HS-5 (cell line): ENCODE measurements at regions not wholly inside any gene's neighbourhood (a gene's known extent, or its start where the extent isn't known, plus 50 kb on each side); places are given as distances from the start of the nearest gene placed in this dataset.

Experiments used
- DNase-seq: peaks from one replicate; pipeline ENCODE4 v3.0.0-alpha.2; 2012; ENCODE audit warnings: low read depth

DNA sequence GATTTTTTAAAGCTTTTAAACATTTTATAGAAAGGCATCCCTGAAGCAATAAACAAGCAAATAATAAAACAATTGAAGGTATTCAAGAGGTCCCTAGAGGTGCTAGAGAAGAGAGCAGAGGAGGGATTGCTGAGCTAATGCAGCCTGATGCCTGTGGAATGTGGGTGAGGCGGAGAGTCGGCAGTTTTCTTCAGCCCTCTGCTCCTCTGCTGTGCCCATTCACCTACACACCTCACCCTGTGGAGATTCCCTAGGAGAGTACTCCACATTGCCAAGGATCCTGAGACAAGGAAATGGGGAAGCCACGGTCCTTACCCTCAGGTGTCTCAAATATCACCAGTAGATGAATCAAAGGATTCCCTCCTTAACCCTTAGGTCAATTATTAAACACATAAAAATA lies 199.8 kb upstream of the POU3F2 start:
- DNase-seq = no peak

- no peak for DNase-seq
Measured at GRCh38 chr6:98635191-98635590, 199.2 kb upstream of the POU3F2 start.

DNA sequence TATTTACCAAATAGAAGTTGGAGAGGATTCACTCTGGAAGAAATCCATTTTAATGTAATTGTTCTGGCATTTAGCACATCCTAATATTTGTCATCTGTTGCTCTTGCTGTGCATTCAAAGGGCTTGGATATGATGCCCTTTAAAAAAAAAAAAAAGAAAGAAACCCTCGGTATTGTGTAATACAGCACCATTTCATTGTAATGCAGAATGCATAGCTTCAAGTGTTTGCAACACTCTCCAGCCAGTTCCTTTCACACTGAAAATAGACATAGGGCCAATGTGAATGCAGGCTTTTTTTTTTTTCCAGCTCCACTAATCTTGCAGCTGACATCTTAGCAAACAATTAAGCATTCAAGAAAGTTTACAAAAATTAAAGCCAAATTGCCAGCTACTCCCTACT lies 197.4 kb upstream of the POU3F2 start:
- DNase-seq = no peak

- no peak for DNase-seq
Measured at GRCh38 chr6:98639089-98639635, 195.2 kb upstream of the POU3F2 start.

- DNase-seq = no peak
Measured at GRCh38 chr6:98640366-98640765, 194.0 kb upstream of the POU3F2 start.

- DNase-seq = peak; percentile 56
Measured at GRCh38 chr6:98641949-98642719, 192.2 kb upstream of the POU3F2 start.

DNA sequence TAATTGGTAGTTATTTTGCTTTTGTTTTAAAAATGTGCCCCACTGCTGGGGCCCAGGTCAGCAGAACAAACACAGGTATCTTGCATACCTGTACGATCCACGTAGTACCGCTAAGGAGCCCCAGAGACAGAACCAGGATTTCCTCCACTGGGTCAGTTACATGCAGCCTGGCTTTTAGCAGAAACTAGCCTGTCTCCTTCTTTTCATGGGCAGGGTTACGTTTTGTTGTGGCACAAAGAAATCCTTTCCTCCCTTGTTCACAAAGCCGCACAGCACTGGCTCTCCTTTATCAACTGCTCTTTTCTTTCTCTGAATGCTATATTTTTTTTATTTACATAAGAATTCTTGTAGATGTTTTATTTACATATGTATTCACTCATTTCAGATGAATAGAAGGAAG lies 190.3 kb upstream of the POU3F2 start:
- no peak for DNase-seq

DNA sequence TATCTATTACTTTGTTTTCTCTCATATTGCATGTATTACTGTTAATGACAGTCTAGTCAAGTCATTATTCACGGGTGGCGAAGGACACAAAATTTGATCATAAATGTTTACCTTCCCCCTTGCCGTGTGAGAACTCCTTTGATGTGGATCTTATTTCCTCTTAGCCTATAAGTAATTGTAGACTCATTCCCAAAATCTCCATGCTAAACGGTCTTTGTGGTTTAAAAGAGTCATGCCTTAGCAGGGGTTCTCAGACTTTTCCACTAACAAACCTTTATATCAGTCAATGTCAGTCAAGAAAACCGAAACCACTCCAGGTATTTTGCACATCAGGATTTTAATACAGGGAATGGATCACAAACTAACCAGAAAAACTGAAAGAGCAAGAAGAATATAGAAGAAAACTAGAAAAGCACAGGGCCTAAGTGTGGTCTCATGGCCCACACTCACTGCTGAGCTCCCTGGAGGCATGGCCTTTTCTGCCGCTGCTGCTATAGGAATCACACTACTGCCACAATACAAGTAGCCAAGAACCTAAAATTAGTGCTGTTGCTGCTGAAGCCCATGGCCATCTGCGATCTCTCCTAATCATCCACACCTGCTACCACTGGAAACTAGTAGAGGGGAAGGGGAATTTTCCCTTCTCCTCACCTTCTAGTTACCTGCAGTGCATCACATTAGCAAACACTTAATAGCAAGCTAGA lies 186.0 kb upstream of the POU3F2 start:
- no peak for DNase-seq

DNA sequence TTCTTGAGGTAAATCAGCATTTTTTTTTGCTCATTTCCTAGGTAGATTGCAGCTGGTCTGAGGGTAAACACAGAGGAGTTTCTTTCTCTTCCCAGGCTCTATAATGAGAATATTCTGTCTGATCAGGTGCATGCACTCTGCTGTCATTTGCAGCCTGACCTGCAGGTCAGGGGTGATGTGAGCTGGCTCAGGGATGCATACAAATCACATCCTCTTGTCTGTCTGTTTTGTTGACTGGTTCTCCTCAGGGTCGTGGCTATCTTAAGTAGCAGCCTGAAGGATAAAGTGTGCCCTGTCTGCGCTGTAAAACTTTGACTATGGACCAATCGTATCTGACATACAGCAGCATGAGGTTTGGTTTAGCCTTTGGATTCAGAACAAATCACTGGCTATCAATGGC lies 183.4 kb upstream of the POU3F2 start:
- no peak for DNase-seq

DNA sequence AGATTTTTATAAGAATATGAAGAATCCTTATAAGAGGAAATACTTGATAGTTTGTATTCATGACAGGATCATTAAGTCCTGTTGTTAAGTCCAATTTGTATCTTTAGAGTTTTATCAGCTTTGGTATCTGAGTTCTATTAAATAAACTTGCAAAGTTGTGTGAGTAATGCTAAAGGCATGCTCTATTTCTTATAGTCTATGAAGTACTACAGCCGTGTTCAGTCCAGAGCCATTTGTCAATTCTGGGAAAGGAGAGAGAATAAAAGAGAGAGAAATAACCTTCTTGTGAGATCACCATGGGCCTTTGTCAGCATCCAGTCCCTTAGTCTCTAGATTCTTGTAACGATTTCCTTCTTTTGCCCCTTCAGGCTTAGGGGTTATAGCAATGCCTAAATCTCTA lies 181.2 kb upstream of the POU3F2 start:
- DNase-seq = peak; percentile 34

- DNase-seq = no peak
Measured at GRCh38 chr6:98657764-98658163, 176.6 kb upstream of the POU3F2 start.

- no peak for DNase-seq
Measured at GRCh38 chr6:98669371-98669770, 165.0 kb upstream of the POU3F2 start.

DNA sequence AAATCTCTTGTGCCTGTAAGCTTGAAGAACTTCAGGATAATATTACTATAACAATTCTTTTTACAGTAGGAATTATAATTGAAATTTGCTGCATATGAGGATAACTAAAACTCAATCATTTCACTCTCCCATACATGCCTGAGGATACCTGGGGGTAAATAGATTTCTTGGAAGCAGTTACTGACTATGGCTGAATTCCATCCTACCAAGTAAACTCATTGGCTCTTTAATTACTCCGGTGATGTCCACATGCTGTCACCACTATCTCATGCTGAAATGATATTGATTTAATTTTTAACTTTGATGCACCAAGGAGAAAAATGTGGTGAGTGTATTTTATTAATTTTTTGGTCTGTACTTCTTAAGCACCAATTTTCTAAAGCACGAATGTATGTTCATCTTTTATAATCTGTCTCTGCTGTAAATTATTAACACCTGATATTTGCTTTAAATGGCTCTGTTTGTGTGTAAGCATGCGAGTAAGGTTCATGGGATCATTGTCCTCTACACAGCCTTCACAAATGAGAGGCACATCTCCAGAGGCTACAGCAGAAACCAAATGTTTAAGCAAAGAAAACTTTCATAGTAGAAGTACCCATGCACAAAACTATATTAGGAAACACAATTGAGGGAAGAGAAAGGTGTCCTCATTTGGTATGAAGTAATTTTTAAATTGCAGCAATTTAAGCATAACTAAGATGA lies 164.2 kb upstream of the POU3F2 start:
- DNase-seq = no peak

- no peak for DNase-seq
Measured at GRCh38 chr6:98672681-98673475, 161.5 kb upstream of the POU3F2 start.

DNA sequence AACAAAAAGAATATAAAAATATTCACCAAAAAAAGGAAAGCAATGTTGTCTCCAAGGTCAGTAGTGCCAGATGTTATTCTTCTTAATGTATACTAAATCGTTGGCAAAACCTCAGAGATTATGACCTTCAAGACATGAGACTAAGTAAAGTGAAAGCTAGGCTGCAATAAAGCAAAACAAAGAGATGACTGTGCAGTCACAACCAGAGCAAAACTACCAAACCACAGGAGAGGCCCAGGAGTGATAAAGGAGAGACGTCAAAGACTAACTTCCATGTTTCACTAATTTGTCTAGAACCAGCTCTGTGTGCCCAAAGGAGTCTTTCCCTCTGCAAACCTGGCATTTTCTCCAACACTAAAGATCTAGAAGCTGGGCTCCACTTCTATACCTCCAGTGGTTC lies 155.9 kb upstream of the POU3F2 start:
- DNase-seq = no peak

- DNase-seq = no peak
Measured at GRCh38 chr6:98686008-98686601, 148.3 kb upstream of the POU3F2 start.

GRCh38 chr6:98687752-98688151 lies 146.6 kb upstream of the POU3F2 start:
- DNase-seq = peak; percentile 31

GRCh38 chr6:98695091-98695801 lies 139.1 kb upstream of the POU3F2 start:
- DNase-seq = no peak

- DNase-seq = no peak
Measured at GRCh38 chr6:98711380-98711779, 123.0 kb upstream of the POU3F2 start.

DNA sequence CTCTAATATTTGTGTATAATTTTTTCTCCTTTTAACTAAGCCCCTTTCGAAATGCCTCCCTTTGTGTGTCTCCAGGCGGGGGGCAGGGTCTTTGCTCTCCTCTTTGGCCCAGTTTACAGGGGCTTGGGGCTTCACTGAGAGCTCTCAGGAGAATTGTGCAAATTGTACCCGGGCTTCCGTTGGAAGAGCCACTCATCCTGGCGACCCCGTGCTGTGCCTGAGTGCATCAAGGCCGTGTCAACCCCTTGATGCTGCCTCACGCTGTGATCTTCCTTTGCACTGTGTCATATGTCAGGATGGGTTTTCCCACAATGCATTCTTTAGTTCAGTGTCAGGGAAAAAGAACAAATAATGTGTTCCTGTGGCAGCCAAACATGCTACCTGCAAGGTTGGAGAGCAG lies 118.0 kb upstream of the POU3F2 start:
- no peak for DNase-seq

DNA sequence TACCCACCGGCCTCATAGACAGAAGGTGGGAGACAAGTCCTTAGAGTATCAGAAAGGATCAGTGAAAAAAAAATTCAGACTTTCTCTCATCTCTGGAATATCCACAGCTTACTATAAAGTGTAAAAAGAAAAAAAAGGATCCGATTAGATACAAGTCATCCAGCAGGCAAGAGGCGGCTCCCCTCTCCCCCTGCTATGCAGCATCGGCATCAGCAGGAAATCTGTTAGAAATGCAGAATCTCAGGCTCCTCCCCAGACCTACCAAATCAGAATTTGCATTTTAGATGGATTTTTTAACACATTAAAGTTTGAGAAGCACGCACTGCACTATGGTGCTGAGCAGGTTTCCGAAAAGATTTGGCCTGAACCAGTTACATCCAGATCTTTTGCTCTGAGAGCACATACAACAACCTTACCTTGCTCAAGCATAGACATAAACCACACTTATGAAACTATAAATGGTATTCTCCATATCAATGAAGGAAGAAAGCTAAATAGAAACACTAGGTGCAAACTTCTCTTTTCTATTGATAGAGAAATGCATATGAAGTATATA lies 117.0 kb upstream of the POU3F2 start:
- no peak for DNase-seq
